GM12878 (cell line): ENCODE measurements at regions not wholly inside any gene's neighbourhood (a gene's known extent, or its start where the extent isn't known, plus 50 kb on each side); places are given as distances from the start of the nearest gene placed in this dataset.

Experiments
- ATAC-seq: fragments of 200-7000 bp; cut with Tn5 transposase; 3 replicates; pipeline ENCODE4 v1.9.1; 2020; ENCODE audit warnings: mild to moderate bottlenecking, moderate library complexity
- BruUV-seq: library from RNA; stranded (reverse); fragments of 400-500 nt; replicated peaks from 2 replicates; lab custom pipeline; 2021; lab: Mats Ljungman, UMichigan
- CTCF ChIA-PET: fragments of 300-600 bp; sonication (Branson Sonifier 250); formaldehyde crosslinking; extraction: SDS; loops from one replicate; lab custom pipeline; 2021; ENCODE audit warnings: inconsistent platforms; lab: Yijun Ruan, JAX
- POLR2A ChIA-PET: fragments of 350-600 bp; formaldehyde crosslinking; extraction: SDS; loops from one replicate; lab custom pipeline; 2021; ENCODE audit warnings: inconsistent platforms; lab: Charles Lee
- RAD21 ChIA-PET: fragments of 300-600 bp; sonication (Branson Sonifier 250); formaldehyde crosslinking; loops from one replicate; lab custom pipeline; 2023; ENCODE audit warnings: antibody characterized with exemption; ENCODE audit not compliant: unreplicated experiment; lab: Charles Lee
- SMC1A ChIA-PET: fragments of 300-600 bp; sonication (Branson Sonifier 250); formaldehyde crosslinking; loops from one replicate; lab custom pipeline; 2023; ENCODE audit not compliant: unreplicated experiment, uncharacterized antibody; lab: Charles Lee
- DNase-seq: peaks from one replicate; pipeline ENCODE4 v3.0.0-alpha.2; 2011; ENCODE audit warnings: low read depth, low spot score
- FAIRE-seq: peaks from 3 replicates; lab custom pipeline; 2011; peaks lifted over from hg19 to GRCh38; lab: Jason Lieb, UNC
- H2AFZ ChIP-seq: 2 replicates; pipeline ENCODE4 v1.6.0; 2011; ENCODE audit warnings: low read depth, low read length, control low read depth; ENCODE audit not compliant: control insufficient read depth
- H3K27ac ChIP-seq: 2 replicates; pipeline ENCODE4 v1.5.1; 2011; ENCODE audit warnings: control low read depth; ENCODE audit not compliant: control insufficient read depth, insufficient read depth
- H3K27me3 ChIP-seq, 2 experiments: replicated peaks in 1 of 2; 2 replicates each; pipeline versions ENCODE4 v1.6.0 to v1.6.1; 2011; ENCODE audit warnings: low read length in 1 of 2; ENCODE audit not compliant: control insufficient read depth in 2 of 2, insufficient read depth in 2 of 2
- H3K36me3 ChIP-seq, 2 experiments: 2 replicates each; pipeline ENCODE4 v1.5.1; 2011; ENCODE audit warnings: low read length in 1 of 2; ENCODE audit not compliant: control insufficient read depth in 2 of 2, insufficient read depth in 2 of 2
- H3K4me1 ChIP-seq: 2 replicates; pipeline ENCODE4 v1.6.1; 2011; ENCODE audit warnings: mild to moderate bottlenecking, low read length, moderate library complexity, mixed read lengths; ENCODE audit not compliant: control insufficient read depth, insufficient read depth
- H3K4me2 ChIP-seq: 2 replicates; pipeline ENCODE4 v1.6.0; 2011; ENCODE audit warnings: control low read depth; ENCODE audit not compliant: control insufficient read depth, insufficient read depth
- H3K4me3 ChIP-seq: fragments of 200-600 bp; sonication (generic); 2 replicates; pipeline ENCODE4 v1.5.1; 2016
- H3K79me2 ChIP-seq: 2 replicates; pipeline ENCODE4 v1.6.0; 2011; ENCODE audit warnings: low read length; ENCODE audit not compliant: control insufficient read depth, insufficient read depth
- H3K9ac ChIP-seq: 2 replicates; pipeline ENCODE4 v1.8.0; 2011; ENCODE audit warnings: low read length, control low read depth, mixed read lengths; ENCODE audit not compliant: control insufficient read depth, insufficient read depth
- H3K9me3 ChIP-seq: replicated peaks from 3 replicates; pipeline ENCODE4 v1.5.1; 2011; ENCODE audit warnings: mild to moderate bottlenecking, low read length; ENCODE audit not compliant: control insufficient read depth, insufficient read depth
- H4K20me1 ChIP-seq: 2 replicates; pipeline ENCODE4 v1.6.0; 2011; ENCODE audit not compliant: control insufficient read depth, insufficient read depth
- E2F8 ChIP-seq: fragments of 450-650 bp; IDR thresholded peaks from 2 replicates; pipeline ENCODE4 v1.6.1; 2018; ENCODE audit warnings: mild to moderate bottlenecking, low read depth, moderate library complexity; ENCODE audit not compliant: partially characterized antibody
- HCFC1 ChIP-seq: fragments of 150-350 bp; IDR thresholded peaks from 2 replicates; pipeline ENCODE4 v1.6.1; 2014; ENCODE audit warnings: low read length
- HSF1 ChIP-seq: fragments of 150-350 bp; IDR thresholded peaks from 2 replicates; pipeline ENCODE4 v1.6.1; 2014; ENCODE audit warnings: mild to moderate bottlenecking, low read depth, low read length
- NR2C1 ChIP-seq: fragments of 450-650 bp; IDR thresholded peaks from 2 replicates; pipeline ENCODE4 v1.6.1; 2017; ENCODE audit warnings: antibody characterized with exemption, mild to moderate bottlenecking, moderate library complexity
- PML ChIP-seq: IDR thresholded peaks from 2 replicates; pipeline ENCODE4 v1.6.1; 2012; ENCODE audit warnings: low read length, inconsistent platforms
- TCF12 ChIP-seq: IDR thresholded peaks from 2 replicates; pipeline ENCODE4 v1.6.1; 2011; ENCODE audit warnings: low read depth, mild to moderate bottlenecking, low read length
- TCF3 ChIP-seq: IDR thresholded peaks from 2 replicates; pipeline ENCODE4 v1.6.1; 2012; ENCODE audit warnings: low read depth, mild to moderate bottlenecking, low read length, borderline replicate concordance; ENCODE audit not compliant: insufficient read depth
- WGBS: methylation state at CpG from one replicate; pipeline ENCODE4 v1.1.6; 2016; ENCODE audit warnings: low lambda C conversion rate; ENCODE audit not compliant: insufficient replicate concordance, insufficient coverage; ENCODE audit errors: missing lambda C conversion rate; 5-methylcytosine and 5-hydroxymethylcytosine counted together
- in situ Hi-C: fragments of 300-500 bp; cut with MboI; formaldehyde crosslinking; loops from 9 replicates; pipeline ENCODE4 v1.14.3; 2018; ENCODE audit warnings: mixed read lengths
- intact Hi-C: fragments of 100-400 bp; cut with micrococcal nuclease; formaldehyde crosslinking; loops from one replicate; pipeline ENCODE4 v1.14.2; 2022; ENCODE audit not compliant: unreplicated experiment

- Histone ChIP-seq H3K9me3 (no peaks in the 10 kb centered on the region), H3K4me2 (no peak overlapping the region), H3K36me3 (no peaks in the 10 kb centered on the region), H3K79me2 (no peaks in the 10 kb centered on the region), H3K27me3 (no peaks in the 10 kb centered on the region; a peak in 1 of 4 replicates), H3K4me1 (no peaks in the 10 kb centered on the region), H3K9ac (no peak overlapping the region), H3K27ac (no peak overlapping the region), H4K20me1 (no peaks in the 10 kb centered on the region), H2AFZ (no peak overlapping the region), H3K4me3 (no peak overlapping the region)
- ChIA-PET CTCF (no interaction called here), RAD21 (no interaction called here), POLR2A (no interaction called here), SMC1A (no interaction called here)
- BruUV-seq: no TSS peak
- intact Hi-C loops (no loop called here), in situ Hi-C loops (no loop called here)
- FAIRE-seq: no peak
- ATAC-seq: no peak
- TF ChIP-seq HCFC1 (no peak), HSF1 (no peak), PML (no peak), NR2C1 (no peak), TCF3 (no peak), E2F8 (no peak), TCF12 (no peak)
- no peak for DNase-seq
- 27% methylated on average over 6 of the region's 6 CpGs for WGBS
Measured at GRCh38 chr11:116310698-116311097, 462.1 kb downstream of the BUD13 start.
